Ovary (tissue), 7 donors: ENCODE measurements at regions not wholly inside any gene's neighbourhood (a gene's known extent, or its start where the extent isn't known, plus 50 kb on each side); places are given as distances from the start of the nearest gene placed in this dataset.

Source experiments
- DNase-seq, 5 donors: peaks; one replicate each; pipeline ENCODE4 v3.0.0-alpha.2; 2019 to 2020
- H3K27ac ChIP-seq, 2 donors: fragments of 200-600 bp; one replicate each; pipeline versions ENCODE4 v1.5.1 to v1.8.0; 2019 to 2022
- H3K27me3 ChIP-seq: fragments of 200-600 bp; one replicate; pipeline ENCODE4 v1.8.0; 2022
- H3K36me3 ChIP-seq: fragments of 200-600 bp; sonication (generic); one replicate; pipeline ENCODE4 v1.5.1; 2019
- H3K4me1 ChIP-seq: one replicate; pipeline ENCODE4 v1.8.1; 2013; ENCODE audit warnings: mild to moderate bottlenecking, moderate library complexity; ENCODE audit not compliant: insufficient read depth
- H3K4me3 ChIP-seq: fragments of 200-600 bp; sonication (generic); one replicate; pipeline ENCODE4 v1.5.1; 2017
- H3K9me3 ChIP-seq, 2 donors: fragments of 200-600 bp in 1 of 2; sonication (generic) in 1 of 2; one replicate each; pipeline versions ENCODE4 v1.5.1 to v1.8.1; 2013 to 2019; ENCODE audit warnings: mild to moderate bottlenecking in 1 of 2, moderate library complexity in 1 of 2
- CTCF ChIP-seq, 3 donors: fragments of 450-650 bp in 2 of 3; fragments of 200-600 bp in 1 of 3; IDR thresholded peaks; one replicate each; pipeline versions ENCODE4 v1.5.1 to v1.8.0; 2016 to 2022; ENCODE audit warnings: antibody characterized with exemption in 3 of 3, mild to moderate bottlenecking in 1 of 3
- EP300 ChIP-seq: sonication (generic); formaldehyde crosslinking; IDR thresholded peaks from one replicate; pipeline ENCODE4 v1.6.1; 2017; ENCODE audit warnings: antibody characterized with exemption
- POLR2A ChIP-seq: fragments of 450-650 bp; IDR thresholded peaks from one replicate; pipeline ENCODE4 v1.6.1; 2017; ENCODE audit warnings: antibody characterized with exemption, mild to moderate bottlenecking, moderate library complexity
- WGBS, 3 donors: extraction: QIAGEN DNeasy Blood & Tissue Kit in 1 of 3; methylation state at CpG; one replicate each; pipeline versions ENCODE4 v1.1.5 to v1.1.7; 2013 to 2017; 5-methylcytosine and 5-hydroxymethylcytosine counted together
- intact Hi-C, 4 donors: fragments of 100-400 bp; cut with DNase I; formaldehyde crosslinking; loops; one replicate each; pipeline versions ENCODE4 v1.11.0 to v1.15.1; 2022 to 2023
- donor health status: DM: no; HTN: no; CAD: no; lungs with moderate emphysema.
- donor health status: DM: no; HTN: no; CAD: no.
- donor health status: Bipolar disorder and iron deficiency.
- donor health status: DM: no; HTN: no; CAD: no.
- donor health status: DM: yes; HTN: yes; CAD: no.

GRCh38 chr9:89739511-89739910 is 134.7 kb downstream of the GADD45G start:
- H3K27me3 ChIP-seq = no peaks in the 10 kb centered on the region
- H3K4me1 ChIP-seq = peaks cover under 1% of the 10 kb centered on the region
- WGBS, 3 donors = 95 to 96% (median 95%) methylated on average over 4 of the region's 4 CpGs
- H3K9me3 ChIP-seq = no peaks in the 10 kb centered on the region
- H3K36me3 ChIP-seq = no peaks in the 10 kb centered on the region
- no peak overlapping the region for H3K4me3 ChIP-seq
- no peak for DNase-seq
- no peak overlapping the region for H3K27ac ChIP-seq
- intact Hi-C loops = loop anchor here in 1 of 4 donors (10.0 kb wide), 1 partner anchor 135 kb away; the partner anchor contains the start of gene GADD45G
- TF ChIP-seq EP300 (no peak), CTCF (IDR thresholded peaks at IDR 0.05) (no peak), POLR2A (no peak)

- no peaks in the 10 kb centered on the region for H3K4me1 ChIP-seq
- no peak overlapping the region for H3K4me3 ChIP-seq
- intact Hi-C loops = loop anchor here in 1 of 4 donors (10.0 kb wide), 1 partner anchor 135 kb away; the partner anchor contains the start of gene GADD45G
- no peaks in the 10 kb centered on the region for H3K27me3 ChIP-seq
- H3K36me3 ChIP-seq = no peaks in the 10 kb centered on the region
- 87 to 92% (median 88%) methylated on average over 9 of the region's 9 CpGs for WGBS, 3 donors
- no peak overlapping the region for H3K27ac ChIP-seq
- DNase-seq = no peak
- TF ChIP-seq POLR2A (no peak), EP300 (no peak), CTCF (IDR thresholded peaks at IDR 0.05) (no peak)
- H3K9me3 ChIP-seq = no peaks in the 10 kb centered on the region
Measured at GRCh38 chr9:89739916-89740315, 135.1 kb downstream of the GADD45G start.

- Histone ChIP-seq H3K9me3 (no peaks in the 10 kb centered on the region), H3K4me1 (no peaks in the 10 kb centered on the region), H3K27ac (no peak overlapping the region), H3K36me3 (no peaks in the 10 kb centered on the region), H3K4me3 (no peak overlapping the region), H3K27me3 (no peaks in the 10 kb centered on the region)
- no peak for DNase-seq
- intact Hi-C loops = no loop called here
- 87 to 94% (median 90%) methylated on average over 8 of the region's 8 CpGs for WGBS, 3 donors
- no peak for TF ChIP-seq EP300
- no peak for TF ChIP-seq POLR2A
- TF ChIP-seq CTCF (IDR thresholded peaks at IDR 0.05) = no peak
Measured at GRCh38 chr9:89740722-89741121, 135.9 kb downstream of the GADD45G start.

GRCh38 chr9:89742660-89743059 is 137.8 kb downstream of the GADD45G start:
- no peak for DNase-seq
- H3K27me3 ChIP-seq = no peaks in the 10 kb centered on the region
- TF ChIP-seq CTCF (IDR thresholded peaks at IDR 0.05) (no peak), EP300 (no peak), POLR2A (no peak)
- H3K4me3 ChIP-seq = no peak overlapping the region
- no peaks in the 10 kb centered on the region for H3K36me3 ChIP-seq
- 81 to 88% (median 81%) methylated on average over 6 of the region's 6 CpGs for WGBS, 3 donors
- no peak overlapping the region for H3K27ac ChIP-seq
- H3K4me1 ChIP-seq = no peaks in the 10 kb centered on the region
- H3K9me3 ChIP-seq = no peaks in the 10 kb centered on the region
- intact Hi-C loops = no loop called here

GRCh38 chr9:89743216-89743572 is 138.4 kb downstream of the GADD45G start:
- Histone ChIP-seq H3K36me3 (no peaks in the 10 kb centered on the region), H3K4me1 (no peaks in the 10 kb centered on the region), H3K27ac (no peak overlapping the region), H3K4me3 (no peak overlapping the region), H3K9me3 (no peaks in the 10 kb centered on the region), H3K27me3 (no peaks in the 10 kb centered on the region)
- intact Hi-C loops = no loop called here
- 49 to 70% (median 62%) methylated on average over 5 of the region's 5 CpGs for WGBS, 3 donors
- no peak for DNase-seq
- TF ChIP-seq CTCF (IDR thresholded peaks at IDR 0.05) (no peak), EP300 (no peak), POLR2A (no peak)
